Choroid plexus epithelial cell (primary cell): ENCODE measurements at regions not wholly inside any gene's neighbourhood (a gene's known extent, or its start where the extent isn't known, plus 50 kb on each side); places are given as distances from the start of the nearest gene placed in this dataset.

Source experiments
- DNase-seq: peaks from one replicate; pipeline ENCODE4 v3.0.0-alpha.2; 2010; ENCODE audit warnings: low read depth
- H3K4me3 ChIP-seq: 2 replicates; pipeline ENCODE4 v1.5.1; 2011; ENCODE audit warnings: low read depth, mild to moderate bottlenecking, control low read depth, low read length, moderate library complexity
- CTCF ChIP-seq: conservative IDR thresholded peaks from 2 replicates; pipeline ENCODE4 v1.5.1; 2011; ENCODE audit warnings: low read depth, mild to moderate bottlenecking, control low read depth, inconsistent platforms, low read length, moderate library complexity

- H3K4me3 ChIP-seq: no peak overlapping the region
- no peak for DNase-seq
- no peak for TF ChIP-seq CTCF
Measured at GRCh38 chr5:29040404-29040803, 2002.0 kb upstream of the CDH9 start.

- no peak for TF ChIP-seq CTCF
- no peak for DNase-seq
- no peak overlapping the region for H3K4me3 ChIP-seq
Measured at GRCh38 chr5:29039994-29040393, 2001.6 kb upstream of the CDH9 start.

GRCh38 chr5:29037716-29038115, 1999.3 kb upstream of the CDH9 start:
- no peak overlapping the region for H3K4me3 ChIP-seq
- TF ChIP-seq CTCF: no peak
- peak; percentile 2 for DNase-seq

GRCh38 chr5:29024052-29024451, 1985.7 kb upstream of the CDH9 start:
- H3K4me3 ChIP-seq: no peak overlapping the region
- TF ChIP-seq CTCF: no peak
- DNase-seq: no peak

GRCh38 chr5:29023541-29023940, 1985.2 kb upstream of the CDH9 start:
- no peak for TF ChIP-seq CTCF
- no peak for DNase-seq
- H3K4me3 ChIP-seq: no peak overlapping the region

- no peak for TF ChIP-seq CTCF
- H3K4me3 ChIP-seq: no peak overlapping the region
- peak; percentile 1 for DNase-seq
Measured at GRCh38 chr5:29017501-29017900, 1979.1 kb upstream of the CDH9 start.

- no peak for TF ChIP-seq CTCF
- DNase-seq: no peak
- H3K4me3 ChIP-seq: no peak overlapping the region
Measured at GRCh38 chr5:29016067-29016466, 1977.7 kb upstream of the CDH9 start.
